Keratinocyte (primary cell): ENCODE measurements at regions not wholly inside any gene's neighbourhood (a gene's known extent, or its start where the extent isn't known, plus 50 kb on each side); places are given as distances from the start of the nearest gene placed in this dataset.

ENCODE experiments used
- EZH2 ChIP-seq: IDR thresholded peaks from one replicate; pipeline ENCODE4 v1.6.1; 2012; ENCODE audit warnings: inconsistent platforms, mild to moderate bottlenecking, low read length, moderate library complexity
- TF ChIP-seq, protein P1 (sequence below), 3 experiments: IDR thresholded peaks in 1 of 3; conservative IDR thresholded peaks in 1 of 3; optimal IDR thresholded peaks in 1 of 3; 2 replicates in 2 of 3; 3 replicates in 1 of 3; pipeline versions ENCODE3 to v1.5.1; 2011; ENCODE audit warnings: low read length in 3 of 3, mild to moderate bottlenecking in 3 of 3, moderate library complexity in 2 of 3, control low read depth in 1 of 3, inconsistent platforms in 1 of 3; ENCODE audit not compliant: insufficient read depth in 2 of 3; ENCODE audit errors: extremely low read depth in 1 of 3

DNA sequence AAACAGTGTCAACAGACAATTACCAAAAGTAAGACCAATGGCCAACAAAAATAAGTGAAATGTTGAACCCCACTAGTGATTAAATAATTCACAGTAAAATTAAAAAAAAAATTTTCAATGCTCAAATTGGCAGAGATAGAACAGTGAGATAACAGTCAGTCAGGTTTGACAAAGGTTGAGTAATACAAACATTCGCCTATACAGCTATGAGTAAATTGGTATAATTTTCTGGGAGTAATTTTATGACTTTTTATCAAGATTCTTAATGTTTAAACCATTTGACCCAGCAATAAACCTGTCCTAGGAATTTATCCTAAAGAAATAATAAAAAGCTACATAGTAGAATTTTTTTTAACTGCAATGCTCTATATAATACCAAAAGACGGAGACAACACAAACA lies 64.9 kb upstream of the SHH start:
- TF ChIP-seq, protein P1, sequence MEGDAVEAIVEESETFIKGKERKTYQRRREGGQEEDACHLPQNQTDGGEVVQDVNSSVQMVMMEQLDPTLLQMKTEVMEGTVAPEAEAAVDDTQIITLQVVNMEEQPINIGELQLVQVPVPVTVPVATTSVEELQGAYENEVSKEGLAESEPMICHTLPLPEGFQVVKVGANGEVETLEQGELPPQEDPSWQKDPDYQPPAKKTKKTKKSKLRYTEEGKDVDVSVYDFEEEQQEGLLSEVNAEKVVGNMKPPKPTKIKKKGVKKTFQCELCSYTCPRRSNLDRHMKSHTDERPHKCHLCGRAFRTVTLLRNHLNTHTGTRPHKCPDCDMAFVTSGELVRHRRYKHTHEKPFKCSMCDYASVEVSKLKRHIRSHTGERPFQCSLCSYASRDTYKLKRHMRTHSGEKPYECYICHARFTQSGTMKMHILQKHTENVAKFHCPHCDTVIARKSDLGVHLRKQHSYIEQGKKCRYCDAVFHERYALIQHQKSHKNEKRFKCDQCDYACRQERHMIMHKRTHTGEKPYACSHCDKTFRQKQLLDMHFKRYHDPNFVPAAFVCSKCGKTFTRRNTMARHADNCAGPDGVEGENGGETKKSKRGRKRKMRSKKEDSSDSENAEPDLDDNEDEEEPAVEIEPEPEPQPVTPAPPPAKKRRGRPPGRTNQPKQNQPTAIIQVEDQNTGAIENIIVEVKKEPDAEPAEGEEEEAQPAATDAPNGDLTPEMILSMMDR (optimal IDR thresholded peaks at IDR 0.05 in 1 of 3, IDR thresholded peaks at IDR 0.05 in 1 of 3, conservative IDR thresholded peaks at IDR 0.05 in 1 of 3; ENCODE audit: extremely low read depth in 1 of 3, insufficient read depth in 2 of 3, low read length in 3 of 3): no peak
- no peak for TF ChIP-seq EZH2
